Lung (tissue), 11 donors: ENCODE measurements at regions not wholly inside any gene's neighbourhood (a gene's known extent, or its start where the extent isn't known, plus 50 kb on each side); places are given as distances from the start of the nearest gene placed in this dataset.

ENCODE experiments used
- ATAC-seq: fragments of 200-7000 bp; cut with Tn5 transposase; one replicate; pipeline ENCODE4 v1.9.1; 2020; ENCODE audit warnings: moderate number of reproducible peaks; ENCODE audit not compliant: insufficient read depth, low FRiP score
- DNase-seq, 3 donors: peaks; one replicate each; pipeline ENCODE4 v3.0.0-alpha.2; 2013 to 2017
- H3K27ac ChIP-seq, 2 donors: one replicate each; pipeline ENCODE4 v1.5.1; 2013; ENCODE audit warnings: mild to moderate bottlenecking in 2 of 2, moderate library complexity in 2 of 2, control low read depth in 1 of 2, inconsistent platforms in 1 of 2, low read depth in 1 of 2, low read length in 1 of 2
- H3K27me3 ChIP-seq, 3 donors: one replicate each; pipeline ENCODE4 v1.5.1; 2013; ENCODE audit warnings: low read length in 2 of 3; ENCODE audit not compliant: control insufficient read depth in 3 of 3, insufficient read depth in 3 of 3
- H3K36me3 ChIP-seq, 4 donors: one replicate each; pipeline ENCODE4 v1.5.1; 2013; ENCODE audit warnings: low read length in 4 of 4, mild to moderate bottlenecking in 1 of 4, moderate library complexity in 1 of 4; ENCODE audit not compliant: control insufficient read depth in 4 of 4, insufficient read depth in 4 of 4
- H3K4me1 ChIP-seq, 5 donors: one replicate each; pipeline ENCODE4 v1.5.1; 2013; ENCODE audit warnings: low read length in 5 of 5, mild to moderate bottlenecking in 2 of 5, moderate library complexity in 1 of 5; ENCODE audit not compliant: control insufficient read depth in 5 of 5, insufficient read depth in 5 of 5
- H3K4me3 ChIP-seq: one replicate; pipeline ENCODE4 v1.5.1; 2013; ENCODE audit warnings: mild to moderate bottlenecking, control low read depth, moderate library complexity
- H3K9ac ChIP-seq, 2 donors: one replicate each; pipeline ENCODE4 v1.5.1; 2013; ENCODE audit warnings: low read length in 2 of 2, control low read depth in 1 of 2; ENCODE audit not compliant: insufficient read depth in 1 of 2
- H3K9me3 ChIP-seq, 4 donors: one replicate each; pipeline ENCODE4 v1.5.1; 2013; ENCODE audit warnings: low read length in 3 of 4, mild to moderate bottlenecking in 1 of 4, moderate library complexity in 1 of 4; ENCODE audit not compliant: control insufficient read depth in 4 of 4, insufficient read depth in 3 of 4
- CTCF ChIP-seq: IDR thresholded peaks from 2 replicates; pipeline ENCODE4 v1.5.1; 2012; ENCODE audit warnings: mild to moderate bottlenecking; ENCODE audit errors: control extremely low read depth, extremely low read depth
- WGBS, 2 donors: extraction: QIAGEN DNeasy Blood & Tissue Kit; methylation state at CpG; one replicate each; pipeline ENCODE4 v1.1.7; 2013; 5-methylcytosine and 5-hydroxymethylcytosine counted together
- donor health status: control.
- donor health status: control.
- donor health status: Bipolar disorder and iron deficiency.
- donor health status: healthy.
- donor health status: DM: yes; HTN: yes; CAD: no.

GRCh38 chr3:124097362-124098131 is 105.6 kb upstream of the ROPN1 start:
- H3K4me1 ChIP-seq = peaks cover 0 to 10% (median 0%) of the 10 kb centered on the region in 5 donors
- ATAC-seq = no peak
- 62 to 82% methylated on average over 5 of the region's 5 CpGs for WGBS, 2 donors

GRCh38 chr3:124101643-124102042 is 109.7 kb upstream of the ROPN1 start:
- H3K36me3 ChIP-seq = no peaks in the 10 kb centered on the region
- no peak overlapping the region for H3K27ac ChIP-seq
- TF ChIP-seq CTCF = no peak
- no peak overlapping the region for H3K9ac ChIP-seq
- WGBS, 2 donors = 96 to 98% methylated on average over 2 of the region's 2 CpGs
- no peaks in the 10 kb centered on the region for H3K27me3 ChIP-seq
- H3K9me3 ChIP-seq = no peaks in the 10 kb centered on the region
- DNase-seq (no peak), ATAC-seq (no peak)
- peaks cover 0 to 10% (median 0%) of the 10 kb centered on the region in 5 donors for H3K4me1 ChIP-seq
- no peak overlapping the region for H3K4me3 ChIP-seq

More at GRCh38 chr3:124097362-124098131, 105.6 kb upstream of the ROPN1 start:
- H3K9ac ChIP-seq = no peak overlapping the region
- no peaks in the 10 kb centered on the region for H3K9me3 ChIP-seq
- H3K27me3 ChIP-seq = no peaks in the 10 kb centered on the region
- no peaks in the 10 kb centered on the region for H3K36me3 ChIP-seq
- peak in 1 of 3 donors; percentile 28 for DNase-seq
- peak overlapping the region in 1 of 2 donors; percentile 3 for H3K27ac ChIP-seq
- no peak for TF ChIP-seq CTCF
- H3K4me3 ChIP-seq = no peak overlapping the region

- WGBS, 2 donors = 79 to 83% methylated on average over 4 of the region's 4 CpGs
- DNase-seq (no peak), ATAC-seq (no peak)
- H3K27me3 ChIP-seq = no peaks in the 10 kb centered on the region
- no peak overlapping the region for H3K9ac ChIP-seq
- H3K9me3 ChIP-seq = no peaks in the 10 kb centered on the region
- no peak for TF ChIP-seq CTCF
- H3K4me3 ChIP-seq = no peak overlapping the region
- peaks cover 0 to 6% (median 0%) of the 10 kb centered on the region in 5 donors for H3K4me1 ChIP-seq
- peaks cover 0 to 2% (median 0%) of the 10 kb centered on the region in 4 donors for H3K36me3 ChIP-seq
- no peak overlapping the region for H3K27ac ChIP-seq
Observed at GRCh38 chr3:124107104-124107890, 115.4 kb upstream of the ROPN1 start.
